BLaER1 (cell line): ENCODE measurements at regions not wholly inside any gene's neighbourhood (a gene's known extent, or its start where the extent isn't known, plus 50 kb on each side); places are given as distances from the start of the nearest gene placed in this dataset.

Experiments
- H3K27ac ChIP-seq: shearing (Covaris generic); formaldehyde crosslinking; 2 replicates; pipeline ENCODE4 v1.8.1; 2022
- H3K27me3 ChIP-seq: shearing (Covaris generic); formaldehyde crosslinking; 2 replicates; pipeline ENCODE4 v1.8.1; 2022
- H3K36me3 ChIP-seq: shearing (Covaris generic); formaldehyde crosslinking; 2 replicates; pipeline ENCODE4 v1.8.1; 2022
- H3K4me1 ChIP-seq: shearing (Covaris generic); formaldehyde crosslinking; 2 replicates; pipeline ENCODE4 v1.8.1; 2022
- H3K4me2 ChIP-seq: shearing (Covaris generic); formaldehyde crosslinking; 2 replicates; pipeline ENCODE4 v1.8.1; 2022
- H3K4me3 ChIP-seq: shearing (Covaris generic); formaldehyde crosslinking; 2 replicates; pipeline ENCODE4 v1.8.1; 2022
- H3K9ac ChIP-seq: shearing (Covaris generic); formaldehyde crosslinking; 2 replicates; pipeline ENCODE4 v1.8.1; 2022
- H3K9me3 ChIP-seq: shearing (Covaris generic); formaldehyde crosslinking; 2 replicates; pipeline ENCODE4 v1.8.1; 2022
- H4K20me1 ChIP-seq: shearing (Covaris generic); formaldehyde crosslinking; 2 replicates; pipeline ENCODE4 v1.8.1; 2022
- Cebpa-rat ChIP-seq: shearing (Covaris generic); IDR thresholded peaks from 2 replicates; pipeline ENCODE4 v1.8.1; 2022

- Histone ChIP-seq H3K36me3 (no peaks in the 10 kb centered on the region), H4K20me1 (no peaks in the 10 kb centered on the region), H3K9ac (no peak overlapping the region), H3K4me1 (no peaks in the 10 kb centered on the region), H3K27ac (no peak overlapping the region), H3K4me2 (no peak overlapping the region), H3K9me3 (no peaks in the 10 kb centered on the region), H3K27me3 (no peaks in the 10 kb centered on the region), H3K4me3 (no peak overlapping the region)
- no peak for TF ChIP-seq Cebpa-rat
Observed at GRCh38 chr5:120199559-120199958, 264.5 kb upstream of the PRR16 start.

- no peak for TF ChIP-seq Cebpa-rat
- Histone ChIP-seq H4K20me1 (no peaks in the 10 kb centered on the region), H3K9me3 (no peaks in the 10 kb centered on the region), H3K36me3 (no peaks in the 10 kb centered on the region), H3K9ac (no peak overlapping the region), H3K4me3 (no peak overlapping the region), H3K4me2 (no peak overlapping the region), H3K27me3 (no peaks in the 10 kb centered on the region), H3K4me1 (no peaks in the 10 kb centered on the region), H3K27ac (no peak overlapping the region)
Observed at GRCh38 chr5:120207129-120207528, 257.0 kb upstream of the PRR16 start.

DNA sequence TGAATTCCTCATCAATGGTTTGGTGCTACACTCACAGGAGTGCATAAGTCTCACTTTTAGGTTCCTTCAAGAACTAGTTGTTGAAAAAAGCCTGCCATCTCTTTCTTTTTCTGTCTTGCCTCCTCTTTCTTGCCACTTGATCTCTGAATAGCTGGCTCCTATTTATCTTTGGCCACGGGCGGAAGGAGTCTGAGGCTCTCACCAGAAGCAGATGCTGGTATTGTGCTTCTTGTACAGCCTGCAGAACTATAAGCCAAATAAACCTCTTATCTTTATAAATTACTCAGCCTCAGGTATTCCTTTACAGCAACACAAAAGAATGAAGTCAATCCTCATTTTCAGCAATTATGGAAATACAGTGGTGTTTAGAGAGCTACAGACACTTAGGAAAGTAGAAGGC is 247.1 kb upstream of the PRR16 start:
- no peak for TF ChIP-seq Cebpa-rat

DNA sequence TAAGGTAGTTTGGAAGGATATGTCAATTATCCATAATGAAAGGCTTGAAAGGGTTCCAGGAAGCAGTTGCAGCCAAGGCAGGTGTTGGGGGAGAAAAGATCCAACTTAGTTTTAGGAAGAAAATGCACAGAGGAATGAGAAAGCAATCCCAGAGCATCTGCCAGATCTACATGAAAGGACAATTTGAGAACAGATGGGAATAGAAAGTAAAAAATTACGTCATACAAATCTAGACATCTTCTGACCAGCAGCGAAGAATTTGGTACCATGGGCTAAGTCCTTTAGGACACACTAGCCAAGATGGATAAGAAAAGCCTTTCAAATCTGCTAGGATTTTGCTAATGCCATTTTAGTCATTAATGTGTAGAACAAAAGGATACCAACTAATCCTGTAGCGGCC is 244.1 kb upstream of the PRR16 start:
- H3K27me3 ChIP-seq = no peaks in the 10 kb centered on the region
- no peak overlapping the region for H3K4me3 ChIP-seq
- H3K27ac ChIP-seq = no peak overlapping the region
- TF ChIP-seq Cebpa-rat = no peak
- no peak overlapping the region for H3K9ac ChIP-seq
- no peaks in the 10 kb centered on the region for H3K4me1 ChIP-seq
- H3K9me3 ChIP-seq = no peaks in the 10 kb centered on the region
- H3K4me2 ChIP-seq = no peak overlapping the region
- no peaks in the 10 kb centered on the region for H4K20me1 ChIP-seq
- no peaks in the 10 kb centered on the region for H3K36me3 ChIP-seq

More for the DNA sequence above, 247.1 kb upstream of the PRR16 start:
- H3K4me1 ChIP-seq = no peaks in the 10 kb centered on the region
- no peaks in the 10 kb centered on the region for H3K36me3 ChIP-seq
- H3K4me3 ChIP-seq = no peak overlapping the region
- no peaks in the 10 kb centered on the region for H3K27me3 ChIP-seq
- H3K4me2 ChIP-seq = no peak overlapping the region
- H3K27ac ChIP-seq = no peak overlapping the region
- H4K20me1 ChIP-seq = no peaks in the 10 kb centered on the region
- H3K9ac ChIP-seq = no peak overlapping the region
- no peaks in the 10 kb centered on the region for H3K9me3 ChIP-seq

GRCh38 chr5:120225524-120225923 is 238.6 kb upstream of the PRR16 start:
- H3K9me3 ChIP-seq = no peaks in the 10 kb centered on the region
- no peaks in the 10 kb centered on the region for H4K20me1 ChIP-seq
- no peaks in the 10 kb centered on the region for H3K36me3 ChIP-seq
- no peak for TF ChIP-seq Cebpa-rat
- no peak overlapping the region for H3K4me2 ChIP-seq
- H3K9ac ChIP-seq = no peak overlapping the region
- H3K27me3 ChIP-seq = no peaks in the 10 kb centered on the region
- no peaks in the 10 kb centered on the region for H3K4me1 ChIP-seq
- no peak overlapping the region for H3K27ac ChIP-seq
- H3K4me3 ChIP-seq = no peak overlapping the region

- H3K4me2 ChIP-seq = no peak overlapping the region
- H4K20me1 ChIP-seq = no peaks in the 10 kb centered on the region
- H3K4me1 ChIP-seq = no peaks in the 10 kb centered on the region
- no peak overlapping the region for H3K27ac ChIP-seq
- no peaks in the 10 kb centered on the region for H3K36me3 ChIP-seq
- no peak for TF ChIP-seq Cebpa-rat
- H3K9me3 ChIP-seq = no peaks in the 10 kb centered on the region
- no peaks in the 10 kb centered on the region for H3K27me3 ChIP-seq
- no peak overlapping the region for H3K4me3 ChIP-seq
- H3K9ac ChIP-seq = no peak overlapping the region
Observed at GRCh38 chr5:120228262-120229031, 235.7 kb upstream of the PRR16 start.

DNA sequence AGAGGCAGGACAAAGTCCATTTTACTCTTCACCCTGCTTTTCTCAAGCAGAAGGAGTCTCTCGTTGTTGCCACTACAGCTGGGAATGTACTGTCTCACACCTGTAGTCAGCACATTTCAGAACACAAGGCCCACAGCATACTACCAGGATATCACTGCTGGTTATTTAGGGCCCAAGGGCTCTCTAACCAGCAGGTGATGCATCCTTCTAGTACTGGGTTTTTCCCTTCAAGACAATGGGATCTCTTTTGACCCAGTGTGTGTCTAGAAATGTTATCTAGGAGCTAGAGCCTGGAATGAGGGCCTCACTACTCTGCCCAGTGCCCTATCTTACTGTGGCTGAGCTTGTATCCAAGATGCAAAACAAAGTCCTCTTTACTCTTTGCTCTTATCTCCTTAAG is 235.1 kb upstream of the PRR16 start:
- Histone ChIP-seq H3K9ac (no peak overlapping the region), H3K4me2 (no peak overlapping the region), H3K27me3 (no peaks in the 10 kb centered on the region), H3K4me1 (no peaks in the 10 kb centered on the region), H3K36me3 (no peaks in the 10 kb centered on the region), H3K9me3 (no peaks in the 10 kb centered on the region), H4K20me1 (no peaks in the 10 kb centered on the region), H3K4me3 (no peak overlapping the region), H3K27ac (no peak overlapping the region)
- TF ChIP-seq Cebpa-rat = no peak

- no peak for TF ChIP-seq Cebpa-rat
- H3K27ac ChIP-seq = no peak overlapping the region
- H3K4me2 ChIP-seq = no peak overlapping the region
- H3K4me1 ChIP-seq = no peaks in the 10 kb centered on the region
- H3K36me3 ChIP-seq = no peaks in the 10 kb centered on the region
- H3K9ac ChIP-seq = no peak overlapping the region
- no peaks in the 10 kb centered on the region for H3K27me3 ChIP-seq
- H3K4me3 ChIP-seq = no peak overlapping the region
- H4K20me1 ChIP-seq = no peaks in the 10 kb centered on the region
- no peaks in the 10 kb centered on the region for H3K9me3 ChIP-seq
Observed at GRCh38 chr5:120231563-120231962, 232.5 kb upstream of the PRR16 start.

- Histone ChIP-seq H4K20me1 (no peaks in the 10 kb centered on the region), H3K9me3 (no peaks in the 10 kb centered on the region), H3K4me2 (no peak overlapping the region), H3K27me3 (no peaks in the 10 kb centered on the region), H3K4me1 (peaks cover 13% of the 10 kb centered on the region), H3K9ac (no peak overlapping the region), H3K4me3 (no peak overlapping the region), H3K27ac (no peak overlapping the region), H3K36me3 (no peaks in the 10 kb centered on the region)
- no peak for TF ChIP-seq Cebpa-rat
Observed at GRCh38 chr5:120236360-120236759, 227.7 kb upstream of the PRR16 start.

DNA sequence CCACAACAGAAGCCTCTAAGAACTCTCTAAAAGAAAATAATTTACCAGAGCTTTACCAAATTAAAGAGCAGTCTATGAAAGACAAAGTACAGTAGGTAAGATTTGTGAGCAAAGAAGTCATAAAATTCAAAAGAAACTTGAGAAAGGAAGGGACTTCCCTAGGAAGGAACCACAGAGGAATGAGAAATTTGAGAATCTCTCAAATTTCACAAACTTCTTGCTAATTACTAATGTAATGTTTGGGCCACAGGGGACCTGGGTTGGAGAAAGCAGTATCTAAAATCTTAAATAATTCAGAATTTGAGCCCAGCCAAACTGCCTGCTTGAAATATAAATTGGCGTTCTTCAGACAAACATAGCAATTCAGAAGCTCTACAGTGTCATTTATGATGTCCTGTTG is 225.0 kb upstream of the PRR16 start:
- Histone ChIP-seq H3K9ac (no peak overlapping the region), H3K27me3 (no peaks in the 10 kb centered on the region), H3K9me3 (no peaks in the 10 kb centered on the region), H3K4me3 (no peak overlapping the region), H4K20me1 (no peaks in the 10 kb centered on the region), H3K27ac (no peak overlapping the region), H3K36me3 (no peaks in the 10 kb centered on the region), H3K4me2 (no peak overlapping the region), H3K4me1 (peaks cover 18% of the 10 kb centered on the region)
- no peak for TF ChIP-seq Cebpa-rat

- H3K4me1 ChIP-seq = peaks cover 18% of the 10 kb centered on the region
- H4K20me1 ChIP-seq = no peaks in the 10 kb centered on the region
- peak overlapping the region; percentile 57 for H3K4me2 ChIP-seq
- H3K9ac ChIP-seq = no peak overlapping the region
- H3K9me3 ChIP-seq = no peaks in the 10 kb centered on the region
- no peak overlapping the region for H3K4me3 ChIP-seq
- TF ChIP-seq Cebpa-rat = no peak
- no peaks in the 10 kb centered on the region for H3K36me3 ChIP-seq
- H3K27ac ChIP-seq = no peak overlapping the region
- H3K27me3 ChIP-seq = no peaks in the 10 kb centered on the region
Observed at GRCh38 chr5:120240706-120241105, 223.4 kb upstream of the PRR16 start.
